Thyroid gland (tissue), 4 donors: ENCODE measurements at regions not wholly inside any gene's neighbourhood (a gene's known extent, or its start where the extent isn't known, plus 50 kb on each side); places are given as distances from the start of the nearest gene placed in this dataset.

ENCODE experiments used
- DNase-seq, 2 donors: peaks; one replicate each; pipeline ENCODE4 v3.0.0-alpha.2; 2019
- H3K27ac ChIP-seq, 3 donors: fragments of 200-600 bp; sonication (generic); 1 replicate in 2 of 3; 2 replicates in 1 of 3; pipeline ENCODE4 v1.5.1; 2016 to 2019; ENCODE audit warnings: mild to moderate bottlenecking in 1 of 3, moderate library complexity in 1 of 3
- H3K27me3 ChIP-seq: fragments of 200-600 bp; sonication (generic); one replicate; pipeline ENCODE4 v1.5.1; 2019
- H3K36me3 ChIP-seq, 2 donors: fragments of 200-600 bp; sonication (generic); one replicate each; pipeline ENCODE4 v1.5.1; 2016 to 2019
- H3K4me1 ChIP-seq, 2 donors: fragments of 200-600 bp; sonication (generic); one replicate each; pipeline ENCODE4 v1.5.1; 2017 to 2019
- H3K4me3 ChIP-seq, 3 donors: fragments of 200-600 bp; sonication (generic); replicated peaks in 1 of 3; 1 replicate in 2 of 3; 2 replicates in 1 of 3; pipeline ENCODE4 v1.5.1; 2016; ENCODE audit warnings: mild to moderate bottlenecking in 1 of 3
- H3K9me3 ChIP-seq: fragments of 200-600 bp; sonication (generic); one replicate; pipeline ENCODE4 v1.5.1; 2017
- CTCF ChIP-seq, 6 experiments: fragments of 200-600 bp in 3 of 6; fragments of 450-650 bp in 3 of 6; sonication (generic) in 3 of 6; IDR thresholded peaks; one replicate each; pipeline ENCODE4 v1.5.1; 2016 to 2019; ENCODE audit warnings: antibody characterized with exemption in 6 of 6, mild to moderate bottlenecking in 2 of 6, inconsistent platforms in 1 of 6, moderate library complexity in 1 of 6
- POLR2A ChIP-seq, 2 donors: fragments of 450-650 bp; IDR thresholded peaks; one replicate each; pipeline ENCODE4 v1.6.1; 2017; ENCODE audit warnings: antibody characterized with exemption in 2 of 2, mild to moderate bottlenecking in 2 of 2, moderate library complexity in 1 of 2
- WGBS, 2 donors: methylation state at CpG; one replicate each; pipeline ENCODE4 v1.1.5; 2017; 5-methylcytosine and 5-hydroxymethylcytosine counted together
- intact Hi-C: fragments of 100-400 bp; cut with DNase I; formaldehyde crosslinking; loops from one replicate; pipeline ENCODE4 v1.15.1; 2023

- 77 to 96% methylated on average over 2 of the region's 2 CpGs for WGBS, 2 donors
- no peaks in the 10 kb centered on the region for H3K4me1 ChIP-seq
- H3K4me3 ChIP-seq, result no peak overlapping the region
- DNase-seq, result no peak
- intact Hi-C loops, result no loop called here
- no peaks in the 10 kb centered on the region for H3K36me3 ChIP-seq
- no peak for TF ChIP-seq CTCF (IDR thresholded peaks at IDR 0.05)
- TF ChIP-seq POLR2A (IDR thresholded peaks at IDR 0.05), result no peak
- no peak overlapping the region for H3K27ac ChIP-seq
- no peaks in the 10 kb centered on the region for H3K27me3 ChIP-seq
- H3K9me3 ChIP-seq, result no peaks in the 10 kb centered on the region
These were observed 660.1 kb upstream of the RBFOX1 start for GRCh38 chr16:6672507-6672906.

GRCh38 chr16:6667393-6667792 is 665.3 kb upstream of the RBFOX1 start:
- 68 to 70% methylated on average over 4 of the region's 4 CpGs for WGBS, 2 donors
- H3K4me3 ChIP-seq, result no peak overlapping the region
- intact Hi-C loops, result no loop called here

GRCh38 chr16:6665126-6665525 is 667.5 kb upstream of the RBFOX1 start:
- Histone ChIP-seq H3K27me3 (no peaks in the 10 kb centered on the region), H3K4me1 (no peaks in the 10 kb centered on the region), H3K9me3 (no peaks in the 10 kb centered on the region), H3K36me3 (no peaks in the 10 kb centered on the region), H3K27ac (no peak overlapping the region), H3K4me3 (no peak overlapping the region)
- 82 to 88% methylated on average over 7 of the region's 7 CpGs for WGBS, 2 donors
- intact Hi-C loops, result no loop called here
- no peak for TF ChIP-seq CTCF (IDR thresholded peaks at IDR 0.05)
- TF ChIP-seq POLR2A (IDR thresholded peaks at IDR 0.05), result no peak
- no peak for DNase-seq

More at GRCh38 chr16:6667393-6667792, 665.3 kb upstream of the RBFOX1 start:
- TF ChIP-seq CTCF (IDR thresholded peaks at IDR 0.05) (no peak), POLR2A (IDR thresholded peaks at IDR 0.05) (no peak)
- no peaks in the 10 kb centered on the region for H3K27me3 ChIP-seq
- H3K27ac ChIP-seq, result no peak overlapping the region
- H3K4me1 ChIP-seq, result no peaks in the 10 kb centered on the region
- DNase-seq, result no peak
- H3K36me3 ChIP-seq, result no peaks in the 10 kb centered on the region
- no peaks in the 10 kb centered on the region for H3K9me3 ChIP-seq

DNA sequence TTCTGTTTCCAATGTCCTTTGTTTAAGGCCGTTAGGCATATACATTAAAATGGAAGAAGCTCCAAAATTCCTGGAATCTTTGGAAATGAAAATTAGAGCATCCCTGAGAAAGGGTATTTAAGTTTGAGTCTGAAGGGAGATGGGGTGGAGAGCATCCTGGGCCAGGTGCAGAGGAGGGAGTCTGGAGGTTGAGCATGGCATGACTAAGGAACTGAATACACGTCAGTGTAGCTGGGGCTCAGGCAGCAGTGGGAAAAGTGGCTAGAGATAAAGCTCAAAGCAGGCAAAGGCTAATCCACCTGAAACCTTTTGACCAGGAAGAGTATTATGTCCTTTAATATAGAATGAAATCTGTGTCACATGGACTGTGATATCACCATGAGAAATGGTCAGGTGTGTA is 669.0 kb upstream of the RBFOX1 start:
- intact Hi-C loops, result no loop called here

DNA sequence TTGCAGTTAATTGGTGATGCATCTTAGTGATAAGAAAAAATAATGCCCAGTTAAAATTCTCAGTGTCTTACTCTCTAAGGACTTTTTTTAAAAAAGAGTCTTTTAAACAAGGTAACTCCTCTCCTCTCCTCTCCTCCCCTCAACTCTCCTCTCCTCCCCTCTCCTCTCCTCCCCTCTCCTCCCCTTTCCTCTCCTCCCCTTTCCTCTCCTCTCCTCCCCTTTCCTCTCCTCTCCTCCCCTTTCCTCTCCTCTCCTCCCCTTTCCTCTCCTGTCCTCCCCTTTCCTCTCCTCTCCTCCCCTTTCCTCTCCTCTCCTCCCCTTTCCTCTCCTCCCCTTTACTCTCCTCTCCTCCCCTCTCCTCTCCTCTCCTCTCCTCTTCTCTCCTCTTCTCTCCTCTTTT is 675.9 kb upstream of the RBFOX1 start:
- H3K27ac ChIP-seq, result no peak overlapping the region
- no peaks in the 10 kb centered on the region for H3K4me1 ChIP-seq
- no peaks in the 10 kb centered on the region for H3K9me3 ChIP-seq
- no peaks in the 10 kb centered on the region for H3K36me3 ChIP-seq
- H3K27me3 ChIP-seq, result no peaks in the 10 kb centered on the region
- no peak overlapping the region for H3K4me3 ChIP-seq
- no peak for DNase-seq
- intact Hi-C loops, result no loop called here
- no peak for TF ChIP-seq POLR2A (IDR thresholded peaks at IDR 0.05)
- no peak for TF ChIP-seq CTCF (IDR thresholded peaks at IDR 0.05)

More for the DNA sequence above, 669.0 kb upstream of the RBFOX1 start:
- no peaks in the 10 kb centered on the region for H3K36me3 ChIP-seq
- H3K27me3 ChIP-seq, result no peaks in the 10 kb centered on the region
- H3K4me3 ChIP-seq, result no peak overlapping the region
- no peak for DNase-seq
- H3K4me1 ChIP-seq, result no peaks in the 10 kb centered on the region
- 49 to 67% methylated on average over 2 of the region's 2 CpGs for WGBS, 2 donors
- H3K9me3 ChIP-seq, result no peaks in the 10 kb centered on the region
- no peak overlapping the region for H3K27ac ChIP-seq
- TF ChIP-seq POLR2A (IDR thresholded peaks at IDR 0.05) (no peak), CTCF (IDR thresholded peaks at IDR 0.05) (no peak)
